Activated T-cell treated with anti-CD3 and anti-CD28 coated beads, Interleukin-2, amount 50 U/mL, for 4 hours (primary cell): ENCODE measurements at regions not wholly inside any gene's neighbourhood (a gene's known extent, or its start where the extent isn't known, plus 50 kb on each side); places are given as distances from the start of the nearest gene placed in this dataset.
"Not testable (repeated sequence)": the region's sequence is repeated elsewhere in the genome, so short reads cannot be mapped to it uniquely, and the experiment has no call there.

Experiments
- ATAC-seq, 2 donors: fragments of 200-7000 bp; cut with Tn5 transposase; one replicate each; pipeline ENCODE4 v1.10.0; 2021
- DNase-seq: peaks from one replicate; pipeline ENCODE4 v3.0.0-alpha.2; 2020
- H3K27me3 Mint-ChIP-seq: one replicate; pipeline ENCODE4 v1.8.0; 2021; ENCODE audit warnings: low read depth, mixed read lengths
- H3K36me3 Mint-ChIP-seq: one replicate; pipeline ENCODE4 v1.8.0; 2022; ENCODE audit warnings: mixed read lengths; ENCODE audit not compliant: insufficient read depth
- H3K4me1 Mint-ChIP-seq: one replicate; pipeline ENCODE4 v1.8.0; 2021; ENCODE audit warnings: low read depth, mixed read lengths
- H3K4me3 Mint-ChIP-seq: one replicate; pipeline ENCODE4 v1.8.0; 2021; ENCODE audit warnings: mild to moderate bottlenecking, moderate library complexity, mixed read lengths
- H3K9me3 Mint-ChIP-seq: one replicate; pipeline ENCODE4 v1.8.0; 2021; ENCODE audit warnings: mixed read lengths

DNA sequence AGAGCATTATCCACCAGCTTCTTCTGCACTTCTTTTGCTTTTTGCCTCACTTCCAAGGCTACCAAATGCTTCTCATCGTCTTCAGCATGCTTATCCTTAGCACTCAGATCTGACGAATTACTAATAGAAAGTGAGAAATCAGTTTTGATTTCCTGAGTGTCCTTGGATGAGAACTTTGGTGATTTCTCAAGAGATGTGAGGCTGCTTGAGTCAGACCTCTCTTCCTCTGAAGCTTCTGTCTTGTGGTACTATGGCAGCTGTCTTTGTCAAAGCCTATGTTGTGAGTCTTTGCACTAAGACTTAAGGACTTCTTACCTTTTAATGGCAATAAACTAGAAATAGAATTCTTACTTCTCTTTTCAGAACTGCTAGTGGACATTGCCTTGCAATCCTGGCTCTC lies 169.9 kb downstream of the CPE start:
- Mint-ChIP-seq H3K36me3 (no peaks in the 10 kb centered on the region), H3K4me1 (peaks cover 14% of the 10 kb centered on the region), H3K4me3 (no peak overlapping the region), H3K9me3 (no peaks in the 10 kb centered on the region), H3K27me3 (no peaks in the 10 kb centered on the region)
- no peak for DNase-seq
- ATAC-seq: no peak

- DNase-seq: no peak
- no peaks in the 10 kb centered on the region for H3K27me3 Mint-ChIP-seq
- no peak overlapping the region for H3K4me3 Mint-ChIP-seq
- peaks cover 3% of the 10 kb centered on the region for H3K4me1 Mint-ChIP-seq
- H3K36me3 Mint-ChIP-seq: no peaks in the 10 kb centered on the region
- ATAC-seq: no peak
- no peaks in the 10 kb centered on the region for H3K9me3 Mint-ChIP-seq
Measured at GRCh38 chr4:165553221-165553810, 174.5 kb downstream of the CPE start.

GRCh38 chr4:165555302-165555701 lies 176.5 kb downstream of the CPE start:
- H3K4me1 Mint-ChIP-seq: no peaks in the 10 kb centered on the region
- no peak for DNase-seq
- no peak overlapping the region for H3K4me3 Mint-ChIP-seq
- ATAC-seq: no peak
- no peaks in the 10 kb centered on the region for H3K27me3 Mint-ChIP-seq
- no peaks in the 10 kb centered on the region for H3K9me3 Mint-ChIP-seq
- H3K36me3 Mint-ChIP-seq: no peaks in the 10 kb centered on the region

- Mint-ChIP-seq H3K9me3 (no peaks in the 10 kb centered on the region), H3K4me1 (no peaks in the 10 kb centered on the region), H3K4me3 (no peak overlapping the region), H3K27me3 (no peaks in the 10 kb centered on the region), H3K36me3 (no peaks in the 10 kb centered on the region)
- ATAC-seq: no peak
- DNase-seq: no peak
Measured at GRCh38 chr4:165556383-165556782, 177.6 kb downstream of the CPE start.

DNA sequence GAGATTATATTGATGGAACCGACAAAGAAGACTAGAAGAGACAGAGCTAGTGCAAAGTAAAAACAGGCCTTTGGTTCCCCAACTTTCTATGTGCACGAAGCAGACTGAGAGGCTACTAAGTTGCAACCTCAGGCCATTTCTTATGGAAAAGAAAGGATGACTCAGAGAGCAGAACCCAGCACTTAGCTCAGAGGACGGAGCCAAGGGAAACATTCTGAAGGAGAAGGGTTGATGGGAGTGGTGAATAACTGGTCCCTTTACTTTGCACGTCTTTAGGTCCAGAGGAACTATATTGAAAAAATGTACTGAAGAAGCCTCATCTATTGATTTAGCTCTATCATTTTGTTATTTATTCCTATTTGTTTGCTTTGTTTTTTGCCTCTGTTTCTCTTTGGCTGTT lies 182.1 kb downstream of the CPE start:
- DNase-seq: no peak
- Mint-ChIP-seq H3K4me1 (no peaks in the 10 kb centered on the region), H3K9me3 (peaks cover 4% of the 10 kb centered on the region), H3K27me3 (no peaks in the 10 kb centered on the region), H3K4me3 (no peak overlapping the region), H3K36me3 (no peaks in the 10 kb centered on the region)
- ATAC-seq: no peak

- Mint-ChIP-seq H3K9me3 (peaks cover 4% of the 10 kb centered on the region), H3K4me1 (no peaks in the 10 kb centered on the region), H3K36me3 (no peaks in the 10 kb centered on the region), H3K4me3 (no peak overlapping the region), H3K27me3 (no peaks in the 10 kb centered on the region)
- ATAC-seq (no peak), DNase-seq (no peak)
Measured at GRCh38 chr4:165563851-165564250, 185.0 kb downstream of the CPE start.

DNA sequence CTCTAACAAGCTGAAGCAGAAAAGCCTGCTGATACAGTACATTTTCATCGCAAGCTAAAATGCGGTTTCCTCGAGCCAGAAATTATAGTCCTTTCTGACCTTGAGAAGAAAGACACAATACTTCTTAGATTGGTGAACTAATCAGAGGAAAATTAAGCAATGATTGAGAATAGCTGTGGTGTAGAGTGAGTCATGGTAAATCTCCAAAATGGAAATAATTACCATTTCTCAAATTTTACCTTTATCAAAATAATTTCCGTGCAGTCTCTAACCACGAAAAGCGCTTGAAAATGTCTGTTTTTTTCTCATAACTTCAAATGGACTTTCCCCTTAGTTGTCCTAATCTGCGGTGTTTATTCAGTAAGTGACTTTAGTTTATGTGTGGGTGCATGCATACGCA lies 190.2 kb downstream of the CPE start:
- ATAC-seq (no peak), DNase-seq (no peak)
- Mint-ChIP-seq H3K9me3 (no peaks in the 10 kb centered on the region), H3K27me3 (no peaks in the 10 kb centered on the region), H3K4me1 (no peaks in the 10 kb centered on the region), H3K4me3 (no peak overlapping the region), H3K36me3 (no peaks in the 10 kb centered on the region)

GRCh38 chr4:165571476-165571875 lies 192.7 kb downstream of the CPE start:
- DNase-seq, H3K36me3 Mint-ChIP-seq, H3K9me3 Mint-ChIP-seq, H3K4me3 Mint-ChIP-seq, H3K4me1 Mint-ChIP-seq, ATAC-seq, H3K27me3 Mint-ChIP-seq: not testable (repeated sequence)

DNA sequence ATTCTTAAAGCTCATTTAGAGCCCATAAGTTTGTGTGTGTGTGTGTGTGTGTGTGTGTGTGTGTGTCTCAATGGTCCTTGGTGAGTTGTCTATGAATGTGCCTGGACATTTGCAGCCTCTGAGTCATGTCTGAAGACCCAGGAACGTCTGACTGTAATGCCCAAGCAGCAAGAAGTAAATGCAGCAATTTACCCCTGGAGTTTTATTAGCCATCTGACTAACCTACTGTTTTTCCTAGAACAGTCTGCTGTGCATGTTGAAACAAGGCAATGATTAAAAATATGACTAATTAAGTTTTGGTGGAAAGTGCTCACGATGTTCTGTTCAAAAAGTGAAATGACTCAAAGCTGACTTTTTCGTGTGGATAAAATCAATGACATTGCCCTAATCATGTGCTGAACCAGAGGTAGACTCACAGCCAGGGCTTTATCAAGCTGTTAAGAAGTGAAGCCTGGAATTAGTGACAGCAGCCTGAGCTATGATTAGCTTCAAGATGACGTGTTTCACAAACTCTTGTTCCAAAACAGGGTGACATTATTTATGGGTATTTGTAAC lies 201.6 kb downstream of the CPE start:
- Mint-ChIP-seq H3K36me3 (no peaks in the 10 kb centered on the region), H3K27me3 (no peaks in the 10 kb centered on the region), H3K9me3 (no peaks in the 10 kb centered on the region), H3K4me3 (no peak overlapping the region), H3K4me1 (peaks cover 2% of the 10 kb centered on the region)
- DNase-seq (no peak), ATAC-seq (peak; percentile 23 to 25)

DNA sequence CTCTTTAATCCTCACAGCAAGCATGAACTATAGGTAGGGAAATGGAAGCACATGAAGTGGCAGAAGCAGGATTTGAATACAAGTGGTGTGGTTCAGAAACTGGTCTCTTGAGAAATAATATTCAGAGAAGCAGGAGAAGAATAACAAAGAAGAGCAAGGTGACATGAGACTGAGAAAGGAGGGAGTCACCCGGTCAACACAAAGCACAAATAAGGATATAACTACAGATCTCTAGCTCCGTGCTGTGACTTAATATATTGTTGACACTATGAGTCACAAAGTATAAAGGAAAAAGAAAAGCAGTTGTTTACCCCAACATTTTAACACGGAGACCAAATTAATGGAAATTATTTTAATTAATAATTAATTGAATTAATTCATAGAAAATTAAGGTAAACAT lies 204.5 kb downstream of the CPE start:
- no peak overlapping the region for H3K4me3 Mint-ChIP-seq

GRCh38 chr4:165584916-165585315 lies 206.1 kb downstream of the CPE start:
- Mint-ChIP-seq H3K27me3 (no peaks in the 10 kb centered on the region), H3K9me3 (no peaks in the 10 kb centered on the region), H3K4me3 (no peak overlapping the region), H3K4me1 (no peaks in the 10 kb centered on the region), H3K36me3 (no peaks in the 10 kb centered on the region)
- DNase-seq (no peak), ATAC-seq (no peak)

More for the DNA sequence above, 204.5 kb downstream of the CPE start:
- DNase-seq: no peak
- Mint-ChIP-seq H3K36me3 (no peaks in the 10 kb centered on the region), H3K9me3 (no peaks in the 10 kb centered on the region), H3K4me1 (no peaks in the 10 kb centered on the region), H3K27me3 (no peaks in the 10 kb centered on the region)
- no peak for ATAC-seq

GRCh38 chr4:165588534-165589315 lies 209.9 kb downstream of the CPE start:
- Mint-ChIP-seq H3K9me3 (no peaks in the 10 kb centered on the region), H3K4me3 (no peak overlapping the region), H3K36me3 (no peaks in the 10 kb centered on the region), H3K27me3 (no peaks in the 10 kb centered on the region), H3K4me1 (no peaks in the 10 kb centered on the region)
- DNase-seq (no peak), ATAC-seq (no peak)

DNA sequence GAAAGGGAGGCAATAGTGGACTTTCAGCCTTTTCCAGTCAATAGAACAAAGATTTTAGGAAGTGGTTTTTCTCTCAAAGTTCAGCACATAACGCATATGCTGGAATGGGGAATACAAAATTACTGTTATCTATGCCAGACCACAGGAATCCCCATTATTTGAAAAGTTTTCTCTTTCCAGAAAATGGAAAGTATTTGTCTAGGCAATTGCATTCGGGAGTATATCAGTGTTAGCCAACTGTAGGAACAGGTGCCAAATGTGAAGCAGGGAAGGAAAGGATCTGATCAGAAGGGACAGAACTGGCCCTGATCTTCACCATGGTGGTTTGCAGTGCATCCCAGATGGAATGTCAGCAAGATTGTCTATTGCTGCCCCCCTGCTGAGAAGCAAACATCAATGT lies 213.6 kb downstream of the CPE start:
- DNase-seq: no peak
- H3K4me3 Mint-ChIP-seq: no peak overlapping the region
- no peaks in the 10 kb centered on the region for H3K4me1 Mint-ChIP-seq
- no peaks in the 10 kb centered on the region for H3K9me3 Mint-ChIP-seq
- H3K27me3 Mint-ChIP-seq: no peaks in the 10 kb centered on the region
- no peaks in the 10 kb centered on the region for H3K36me3 Mint-ChIP-seq
- no peak for ATAC-seq

DNA sequence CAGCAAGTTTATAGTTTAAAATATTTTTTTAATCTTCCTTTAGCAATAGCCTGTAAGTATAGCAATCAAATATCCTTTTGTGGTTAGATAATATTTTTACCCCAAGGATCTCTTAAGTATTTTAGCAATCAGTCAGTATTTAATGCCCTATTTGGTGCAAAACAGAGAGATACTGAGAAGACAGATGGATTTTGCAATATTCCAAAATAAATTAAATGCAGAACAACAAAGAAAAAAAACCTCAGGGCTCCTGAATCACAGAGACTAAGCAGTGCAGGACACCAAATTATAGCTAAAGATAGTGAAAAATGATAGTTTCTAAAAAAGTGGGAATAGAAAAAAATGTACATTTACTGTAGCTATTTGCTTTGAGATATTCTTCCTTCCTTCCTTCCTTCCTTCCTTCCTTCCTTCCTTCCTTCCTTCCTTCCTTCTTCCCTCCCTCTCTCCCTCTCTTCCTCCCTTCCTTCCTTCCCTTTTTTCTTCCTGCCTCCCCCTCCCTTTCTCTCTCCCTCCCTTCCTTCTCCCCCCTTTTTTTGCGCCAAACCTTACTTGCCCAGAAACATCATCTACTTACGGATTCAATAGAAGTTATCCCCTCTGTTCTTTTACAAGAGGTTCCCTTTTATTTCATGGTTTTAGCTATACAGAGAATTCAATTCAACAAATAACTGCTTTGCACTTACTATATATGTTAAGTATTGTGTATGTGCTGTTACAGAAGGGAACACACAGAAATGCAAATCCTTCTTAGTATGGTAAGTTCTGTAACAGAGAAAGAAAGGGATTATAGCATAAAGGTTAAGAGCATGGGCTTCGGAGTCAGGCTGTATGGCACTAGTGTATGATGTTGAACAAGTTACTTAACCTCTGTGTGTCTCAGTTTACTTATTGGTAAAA lies 219.0 kb downstream of the CPE start:
- DNase-seq: no peak
- Mint-ChIP-seq H3K9me3 (no peaks in the 10 kb centered on the region), H3K4me1 (no peaks in the 10 kb centered on the region), H3K27me3 (no peaks in the 10 kb centered on the region), H3K36me3 (no peaks in the 10 kb centered on the region), H3K4me3 (no peak overlapping the region)
- no peak for ATAC-seq
